OCI-LY3 (cell line): ENCODE measurements at regions not wholly inside any gene's neighbourhood (a gene's known extent, or its start where the extent isn't known, plus 50 kb on each side); places are given as distances from the start of the nearest gene placed in this dataset.

Experiments
- CTCF ChIP-seq: fragments of 200-600, 300-600 bp; sonication (generic); IDR thresholded peaks from 2 replicates; pipeline ENCODE4 v1.5.1; 2014; ENCODE audit warnings: antibody characterized with exemption, low read length, low read depth
- EZH2phosphoT487 ChIP-seq: fragments of 200-600 bp; shearing (Covaris generic); IDR thresholded peaks from 2 replicates; pipeline ENCODE4 v1.6.1; 2018; ENCODE audit warnings: antibody characterized with exemption, mixed run types, low read depth

DNA sequence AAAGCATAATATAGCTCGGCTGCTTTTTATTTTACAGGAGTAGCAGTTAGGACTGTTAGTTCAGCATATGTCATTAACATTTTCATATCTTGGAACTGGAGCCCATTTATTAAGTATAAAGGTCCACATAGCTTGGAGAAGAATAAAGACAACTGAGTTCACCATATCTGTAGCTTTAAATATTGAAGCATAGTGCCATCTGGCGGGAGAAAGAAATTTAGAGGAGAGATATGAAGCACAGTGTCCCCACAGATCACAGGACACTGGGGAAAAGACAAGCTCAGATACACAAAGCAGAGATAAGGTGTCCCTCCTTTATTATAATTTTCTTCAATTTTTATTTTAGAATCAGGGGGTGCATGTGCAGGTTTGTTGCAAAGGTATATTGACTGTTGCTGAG is 104.7 kb upstream of the FREM2 start:
- TF ChIP-seq CTCF (peak; percentile 71), EZH2phosphoT487 (no peak)
